ENCODE measurements at regions not wholly inside any gene's neighbourhood (a gene's known extent, or its start where the extent isn't known, plus 50 kb on each side); places are given as distances from the start of the nearest gene placed in this dataset.

DNA sequence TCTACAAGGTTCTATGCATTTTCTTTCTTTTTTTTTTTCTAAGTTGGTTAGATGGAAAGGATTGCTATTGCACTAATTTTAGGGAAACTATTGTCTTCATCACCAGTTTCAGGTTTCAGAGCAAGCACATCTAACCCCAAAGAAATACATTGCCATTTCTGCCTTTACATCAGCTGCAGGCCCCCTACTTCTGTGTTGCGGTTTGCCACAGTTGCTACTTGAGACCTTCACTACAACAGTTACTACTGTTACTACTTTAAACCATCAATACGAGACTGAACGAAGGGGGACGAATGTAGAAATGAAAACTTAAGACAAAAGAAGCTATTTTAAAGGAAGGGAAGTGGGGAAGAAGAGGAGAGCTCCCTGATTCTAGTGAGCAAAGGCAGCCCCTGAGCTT, 256.7 kb upstream of the LCORL start:
- no peak for DNase-seq

DNA sequence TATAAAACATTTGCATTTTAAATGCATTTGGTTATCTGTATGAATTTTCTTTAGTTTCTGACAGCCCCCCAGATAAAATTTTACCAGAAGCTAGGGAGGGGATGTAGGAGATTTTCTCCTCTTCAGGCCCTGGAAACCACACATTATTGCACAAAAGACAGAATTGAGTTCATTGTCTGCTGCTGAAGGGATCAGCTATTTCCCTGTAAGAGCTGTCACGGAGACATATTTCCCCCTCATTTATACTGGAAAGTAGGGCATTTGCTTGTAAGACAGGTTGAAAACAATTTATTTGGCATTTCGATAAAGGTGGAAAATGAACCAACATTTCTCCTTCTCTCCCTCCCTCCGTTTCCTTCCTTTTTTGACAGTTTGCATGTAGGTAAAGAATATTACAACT, 241.3 kb upstream of the LCORL start:
- DNase-seq: no peak

DNA sequence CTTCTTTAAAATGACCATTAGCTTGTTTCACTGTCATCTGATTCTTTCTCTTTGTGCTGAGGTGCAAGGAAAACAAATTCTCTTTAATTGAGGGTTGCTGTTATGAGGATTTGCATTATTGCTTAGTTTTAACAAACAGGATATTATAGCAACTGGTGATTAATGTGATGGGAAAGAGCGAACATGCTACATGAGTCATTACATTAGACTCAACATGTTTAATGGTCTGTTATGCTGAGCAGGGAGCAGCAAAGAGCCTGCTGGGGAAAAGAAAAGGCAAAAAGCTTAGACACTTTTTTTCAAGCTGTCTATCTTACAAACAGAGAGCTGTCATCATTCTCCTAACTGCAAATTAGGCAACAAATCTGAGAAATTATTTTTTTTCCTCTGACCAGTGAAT, 230.5 kb upstream of the LCORL start:
- no peak for DNase-seq

DNA sequence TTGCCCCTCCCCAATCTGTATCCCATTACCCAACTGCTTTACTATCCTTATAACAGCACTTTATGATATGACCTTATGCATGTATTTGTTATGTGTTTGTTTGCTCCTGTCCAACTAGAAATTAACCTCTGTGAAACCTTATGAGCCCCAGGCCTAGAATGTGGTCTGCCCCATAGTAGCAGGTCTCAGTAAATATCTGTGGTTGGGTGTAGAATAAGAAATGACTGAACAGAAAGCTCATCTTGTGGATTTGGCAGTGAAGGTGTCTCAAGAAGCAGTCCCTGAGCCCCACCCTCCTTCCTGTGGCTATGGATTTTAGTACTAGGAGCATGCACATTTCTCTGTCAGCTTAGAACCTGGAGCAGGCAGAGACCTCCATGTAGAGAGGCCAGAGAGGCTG, 229.0 kb upstream of the LCORL start:
- DNase-seq: no peak

DNA sequence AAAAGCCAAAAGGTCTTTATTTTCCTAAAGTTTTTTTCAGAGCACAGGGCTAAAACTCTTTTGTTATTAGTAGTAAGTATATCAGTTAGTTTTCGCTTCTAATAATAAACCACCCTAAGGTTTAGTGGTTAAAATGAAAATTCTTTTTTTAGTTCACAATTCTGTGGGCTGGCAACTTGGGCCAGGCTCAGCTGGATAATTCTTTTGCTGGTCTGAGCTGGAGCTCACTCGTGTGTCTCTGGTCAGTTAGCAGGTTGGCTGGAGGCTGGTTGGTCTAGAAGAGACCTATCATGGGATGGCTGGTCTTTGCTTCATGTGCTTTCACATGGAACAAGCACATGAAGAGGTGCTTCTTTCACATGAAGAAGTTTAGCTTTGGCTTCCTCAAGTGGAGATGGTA, 227.1 kb upstream of the LCORL start:
- no peak for DNase-seq

DNA sequence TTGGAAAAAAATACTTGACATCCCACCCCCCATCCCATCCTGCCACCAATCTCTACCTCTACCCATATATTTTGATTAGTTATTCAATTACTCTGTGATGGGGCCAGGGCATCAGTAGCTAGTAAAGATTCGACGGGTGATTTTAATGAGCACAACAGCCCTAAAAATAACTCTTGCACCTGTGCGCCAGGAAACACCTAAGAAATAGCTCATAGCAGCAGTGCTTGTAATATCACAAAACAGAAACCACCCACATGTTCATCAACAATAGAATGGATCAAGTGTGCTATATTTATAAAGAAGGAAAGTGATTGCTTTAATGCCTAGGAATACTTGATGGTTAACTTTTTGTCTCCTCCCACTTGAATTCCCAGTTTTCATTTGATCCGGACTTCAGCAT, 225.6 kb upstream of the LCORL start:
- no peak for DNase-seq

DNA sequence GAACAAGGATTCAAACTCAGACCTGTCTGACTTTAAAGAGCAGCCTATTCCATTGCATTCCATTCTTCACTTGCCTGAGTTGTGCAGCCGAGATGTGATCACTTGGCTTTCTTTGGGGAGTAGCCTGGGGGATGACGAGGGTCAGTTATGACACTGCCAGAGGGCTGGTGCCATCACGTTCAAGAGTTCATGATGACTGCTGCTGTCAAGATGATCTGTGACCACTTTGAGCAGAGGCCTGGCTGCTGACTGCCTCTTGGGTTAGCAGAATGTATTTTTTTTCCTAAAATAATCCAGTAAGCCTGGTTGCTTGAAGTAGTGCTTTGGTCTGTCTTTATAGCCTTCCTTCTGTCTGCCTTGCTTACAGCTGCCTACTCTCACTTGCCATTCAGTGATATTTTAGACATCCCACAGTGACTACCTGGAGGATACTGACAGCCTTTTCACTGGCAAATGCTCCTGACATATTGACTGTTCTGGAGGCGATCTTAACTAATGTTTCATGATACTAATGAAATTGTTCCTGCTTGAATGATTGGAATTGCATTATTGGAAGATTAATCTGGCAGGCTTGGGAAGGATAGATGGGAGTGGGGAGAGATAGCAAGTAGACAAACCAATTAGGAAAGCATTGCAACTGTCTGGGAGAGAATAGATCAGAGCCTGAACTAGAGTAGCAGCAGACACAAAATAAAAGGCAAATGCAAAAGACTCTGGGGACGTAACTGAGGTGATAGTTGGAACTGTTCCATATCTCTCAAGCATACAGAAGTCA, 221.6 kb upstream of the LCORL start:
- DNase-seq: no peak

DNA sequence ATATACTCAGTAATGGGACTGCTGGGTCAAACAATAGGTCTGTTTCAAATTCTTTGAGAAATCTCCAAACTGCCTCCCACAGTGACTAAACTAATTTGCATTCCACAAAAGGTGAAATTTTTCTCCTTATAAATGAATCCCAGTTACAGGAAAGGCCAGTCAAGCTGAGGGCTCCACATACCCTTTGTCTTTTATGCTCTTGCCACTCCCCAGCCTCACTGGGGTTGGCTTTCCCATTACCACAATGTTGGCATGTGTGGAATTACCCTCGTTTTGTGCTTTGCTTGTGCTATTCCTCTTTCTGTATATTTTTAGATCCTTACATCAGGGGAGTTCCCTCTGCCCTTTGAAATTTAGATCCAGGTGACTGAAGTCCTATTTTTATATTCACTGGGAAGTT, 220.2 kb upstream of the LCORL start:
- no peak for DNase-seq

DNA sequence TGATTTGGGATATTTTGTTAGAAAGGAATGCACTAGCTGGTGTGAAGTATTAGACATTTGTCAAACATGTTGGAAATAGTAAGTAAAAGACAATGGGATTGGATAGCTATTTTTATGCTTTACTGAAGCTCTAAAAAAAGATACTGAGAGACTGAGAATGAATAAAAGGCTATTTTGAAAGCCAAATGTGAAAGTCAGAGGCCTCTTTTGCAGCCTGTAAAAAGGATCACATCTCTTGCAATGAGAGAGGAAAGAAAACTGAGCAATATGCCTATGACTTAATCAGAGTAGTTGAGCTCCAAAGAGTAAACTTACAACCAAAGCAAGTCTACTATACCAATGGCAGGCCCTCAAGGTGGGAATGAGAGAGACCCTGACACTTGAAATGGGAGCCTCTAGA, 212.6 kb upstream of the LCORL start:
- no peak for DNase-seq

DNA sequence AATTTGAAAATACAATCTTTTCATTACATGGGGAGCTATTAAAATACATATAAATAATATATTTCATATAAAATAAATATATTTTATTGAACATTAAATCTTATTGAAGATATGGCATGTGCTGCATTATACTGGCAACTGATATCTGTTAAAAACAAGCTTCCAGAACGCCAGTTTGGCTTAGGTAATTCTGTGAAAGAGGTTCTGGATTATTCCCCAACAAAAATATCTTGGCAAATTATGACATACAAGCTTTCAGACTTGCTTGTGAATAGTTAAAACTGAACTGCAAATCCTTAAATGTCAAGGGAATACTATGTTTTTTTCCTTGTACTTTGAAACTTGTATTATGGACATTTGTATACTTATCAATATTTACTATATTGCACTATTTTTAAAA, 210.2 kb upstream of the LCORL start:
- no peak for DNase-seq

DNA sequence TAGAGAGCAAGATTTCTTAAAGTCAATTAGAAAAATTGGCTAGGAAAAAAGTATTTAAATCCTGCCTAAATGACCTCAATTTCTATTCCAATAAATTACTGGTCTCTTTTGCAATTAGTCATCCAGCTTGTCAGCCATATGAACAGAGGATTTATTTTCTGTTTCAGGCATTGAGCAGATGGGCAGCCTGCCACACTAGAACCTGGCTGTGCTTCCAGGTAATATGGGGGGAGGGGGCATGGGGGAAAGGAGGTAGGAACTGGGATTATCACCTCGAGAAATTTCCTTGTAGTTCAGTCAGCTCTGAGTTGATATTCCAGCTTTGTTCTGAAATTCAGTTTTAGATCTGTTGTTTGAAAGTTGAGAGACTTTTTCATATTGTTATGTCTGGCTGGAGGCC, 206.3 kb upstream of the LCORL start:
- no peak for DNase-seq

DNA sequence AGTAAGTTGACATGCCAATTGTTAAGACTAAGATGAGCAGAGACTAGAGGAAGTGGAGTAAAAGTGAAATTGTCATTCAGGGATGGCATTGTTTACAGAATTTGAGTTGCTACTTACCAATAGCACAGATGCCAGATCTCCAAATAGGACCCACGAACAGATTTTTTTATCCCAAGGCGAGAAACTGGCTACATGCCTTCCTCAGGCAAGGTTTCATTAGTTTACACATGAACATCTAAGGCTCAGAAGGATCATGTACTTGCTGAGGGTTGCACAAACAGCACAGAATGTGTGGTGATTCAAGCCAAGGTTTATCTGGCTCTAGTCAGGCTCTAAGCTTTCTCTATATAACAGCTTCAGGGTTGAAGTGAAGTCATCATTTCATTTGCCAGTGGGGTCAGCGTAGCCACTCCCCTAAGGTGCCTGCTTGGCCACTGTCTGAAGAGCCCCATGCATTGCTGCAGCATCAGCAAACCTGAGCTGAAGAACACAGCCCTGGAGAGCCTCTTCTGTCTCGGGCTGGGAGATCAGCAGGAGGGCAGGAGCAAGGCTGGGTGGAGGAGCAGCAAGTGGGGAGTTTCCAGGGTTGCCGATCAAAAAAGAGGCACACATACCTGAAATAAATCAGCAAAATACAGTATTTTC, 193.0 kb upstream of the LCORL start:
- DNase-seq: no peak

DNA sequence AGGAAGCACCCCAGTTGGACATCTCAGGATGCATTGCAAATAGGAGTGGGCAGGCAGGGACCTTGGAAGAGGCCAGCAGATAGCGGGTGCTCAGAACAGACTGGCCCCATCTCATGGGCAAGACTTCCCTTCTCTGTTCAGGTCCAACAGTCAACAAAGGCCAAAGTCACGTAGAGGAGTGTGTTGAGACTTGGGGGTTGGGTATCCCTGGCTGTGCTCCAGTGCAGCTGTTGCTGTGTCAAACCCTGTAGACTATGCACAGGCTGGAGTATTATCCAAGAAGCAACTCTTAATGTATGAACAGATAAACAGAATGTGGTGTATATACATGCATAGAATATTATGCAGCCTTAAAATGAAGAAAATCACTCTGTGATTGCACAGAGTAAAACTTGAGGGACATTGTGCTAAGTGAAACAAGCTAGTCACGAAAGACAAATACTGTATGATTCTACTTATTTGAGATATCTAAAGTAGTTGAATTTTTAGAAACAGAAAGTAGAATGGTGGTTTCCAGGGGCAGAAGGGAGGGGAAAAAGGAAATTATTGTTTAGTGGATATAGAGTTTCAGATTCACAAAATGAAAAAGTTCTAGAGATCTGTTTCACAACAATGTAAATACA, 192.1 kb upstream of the LCORL start:
- DNase-seq: no peak

DNA sequence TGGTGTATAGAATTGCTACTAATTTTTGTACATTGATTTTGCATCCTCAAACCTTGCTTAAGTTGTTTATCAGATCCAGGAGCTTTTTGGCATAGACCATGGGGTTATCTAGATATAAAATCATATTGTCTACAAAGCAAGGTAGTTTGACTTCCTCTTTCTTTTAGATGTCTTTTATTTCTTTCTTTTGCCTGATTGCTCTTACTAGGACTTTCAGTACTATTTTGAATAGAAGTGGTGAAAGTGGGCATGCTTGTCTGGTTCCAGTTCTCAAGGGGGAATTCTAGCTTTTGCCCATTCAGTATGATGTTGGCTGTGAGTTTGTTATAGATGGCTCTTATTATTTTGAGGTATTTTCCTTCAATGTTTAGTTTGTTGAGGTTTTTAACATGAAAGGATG, 187.9 kb upstream of the LCORL start:
- DNase-seq: no peak

DNA sequence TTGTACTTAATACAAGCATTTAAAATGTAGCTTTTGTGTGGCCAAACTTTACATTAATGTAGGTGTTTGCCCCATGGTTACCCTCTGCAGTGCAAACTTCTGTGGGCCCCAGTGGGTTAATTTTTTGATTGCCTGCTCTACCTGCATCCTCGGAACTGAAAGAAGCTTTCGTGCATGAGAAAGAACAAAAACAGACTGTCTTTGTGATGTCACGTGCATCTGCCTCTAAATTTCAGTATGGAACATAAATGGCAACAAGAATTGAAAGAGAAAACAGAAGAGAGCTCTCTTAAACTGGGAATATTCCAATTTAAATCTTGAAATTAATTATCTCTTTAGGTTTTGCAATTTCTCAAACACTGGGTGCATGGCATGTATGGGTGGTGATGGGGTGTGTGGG, 182.4 kb upstream of the LCORL start:
- no peak for DNase-seq

DNA sequence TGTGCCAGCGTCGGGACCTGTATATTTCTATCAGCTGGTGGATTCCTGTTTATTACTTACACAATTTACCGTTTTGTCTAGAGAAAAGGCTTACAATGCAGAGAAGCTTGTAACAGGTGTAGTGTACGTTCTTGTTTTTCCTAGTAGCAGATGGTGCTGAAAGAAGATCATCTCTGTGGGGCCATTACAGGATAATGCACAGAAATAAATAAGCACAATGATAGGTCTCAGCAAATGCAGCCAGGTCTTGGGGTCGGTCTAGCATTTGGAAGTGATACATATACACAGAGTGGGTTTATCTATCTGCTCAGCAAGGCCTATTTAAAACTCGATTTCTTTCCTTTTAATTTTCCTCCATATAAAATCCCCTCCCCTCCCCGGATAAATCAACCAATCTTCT, 180.9 kb upstream of the LCORL start:
- DNase-seq: no peak

DNA sequence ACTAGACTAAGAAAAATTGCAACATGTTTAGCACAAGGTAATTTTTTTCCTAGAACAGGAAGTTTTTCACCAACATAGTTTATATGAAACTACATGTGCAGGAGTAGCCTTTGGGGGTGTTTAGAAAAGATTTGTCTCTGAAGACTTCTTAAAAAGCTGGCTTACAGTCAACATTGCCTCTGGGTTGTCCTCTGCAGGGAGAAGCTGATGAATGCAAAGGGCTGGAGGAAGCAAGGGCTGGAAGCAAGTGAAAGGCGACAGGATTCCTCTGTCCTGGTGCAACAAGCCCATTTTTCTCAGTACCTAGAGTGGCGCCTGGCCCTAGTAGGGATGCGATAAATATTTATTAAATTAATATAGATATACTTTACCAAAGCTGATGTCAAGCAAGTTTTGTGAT, 180.3 kb upstream of the LCORL start:
- DNase-seq: no peak

DNA sequence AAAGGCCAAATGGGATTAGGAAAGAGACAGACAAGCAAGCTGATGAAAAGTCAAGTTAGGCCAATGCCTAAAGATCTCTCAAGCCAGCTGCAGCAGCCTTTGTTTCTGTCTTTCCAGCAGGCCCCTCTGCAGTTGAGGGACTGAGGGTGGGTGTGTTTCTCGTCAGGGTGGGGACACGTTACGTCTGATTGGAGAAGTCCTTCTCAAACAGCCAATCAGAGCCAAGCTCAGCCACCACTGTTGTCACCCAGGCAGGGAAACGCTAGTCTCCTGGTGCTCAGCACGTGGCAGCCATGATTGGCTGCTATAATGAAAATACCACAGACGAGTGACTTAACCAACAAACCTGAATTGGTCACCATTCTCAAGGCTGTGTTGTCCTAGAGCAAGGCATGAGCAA, 177.1 kb upstream of the LCORL start:
- no peak for DNase-seq

DNA sequence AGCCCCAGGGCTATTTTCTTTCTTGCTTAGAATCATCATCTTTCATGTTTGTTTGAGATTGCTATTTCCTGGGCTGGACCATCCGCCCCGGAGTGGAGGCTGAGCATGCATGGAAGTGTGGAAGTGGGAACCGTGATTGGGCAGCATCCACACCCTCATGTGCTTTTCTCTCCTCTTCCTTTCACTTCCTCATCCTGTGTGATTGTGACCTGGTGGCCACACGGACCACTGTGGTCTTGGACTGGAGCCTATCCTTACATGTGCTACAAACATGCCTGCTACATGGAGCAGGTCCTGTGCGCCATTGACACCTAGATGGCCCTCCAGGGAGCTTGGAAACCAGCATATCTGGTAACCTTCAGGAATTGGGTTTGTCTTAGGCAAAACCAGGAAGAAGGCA, 175.9 kb upstream of the LCORL start:
- no peak for DNase-seq

DNA sequence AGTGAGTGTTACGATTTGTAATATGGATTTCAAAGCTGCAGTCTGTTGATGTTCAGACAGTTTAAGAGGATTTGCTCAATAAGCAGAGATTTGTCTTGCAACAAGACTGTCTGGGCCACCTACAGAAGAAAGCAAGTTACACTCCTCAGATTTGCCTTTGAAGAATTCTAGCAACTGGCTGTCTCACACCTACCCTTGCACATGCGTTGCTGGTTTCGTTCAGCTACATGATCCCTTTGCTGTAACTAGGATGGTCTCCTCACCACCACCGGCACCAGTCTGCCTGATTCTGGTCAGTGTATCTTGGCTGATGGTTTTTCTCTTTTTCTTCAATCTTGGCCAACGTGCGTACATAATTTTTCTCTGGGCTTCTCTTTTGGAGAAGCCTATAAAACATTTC, 172.7 kb upstream of the LCORL start:
- DNase-seq: no peak

DNA sequence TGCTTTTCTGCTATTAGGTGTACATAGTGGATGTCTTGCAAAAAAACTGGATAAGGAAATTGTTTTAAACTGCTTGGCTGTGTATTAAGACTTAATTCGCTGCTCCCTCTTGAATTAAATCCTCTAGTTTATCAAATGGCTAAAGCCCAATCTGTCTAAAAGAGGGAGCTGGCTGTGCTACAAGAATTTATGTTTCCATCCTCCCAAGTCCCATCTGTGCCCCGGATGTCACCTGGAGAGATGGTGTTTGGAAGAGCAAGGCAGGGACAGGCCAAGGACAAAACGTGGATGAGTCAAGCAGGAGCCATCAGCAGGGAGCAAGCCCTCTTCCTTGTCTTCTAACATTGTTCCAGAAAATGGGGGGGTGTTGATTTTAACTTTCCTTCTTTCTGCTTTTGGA, 171.3 kb upstream of the LCORL start:
- DNase-seq: no peak

DNA sequence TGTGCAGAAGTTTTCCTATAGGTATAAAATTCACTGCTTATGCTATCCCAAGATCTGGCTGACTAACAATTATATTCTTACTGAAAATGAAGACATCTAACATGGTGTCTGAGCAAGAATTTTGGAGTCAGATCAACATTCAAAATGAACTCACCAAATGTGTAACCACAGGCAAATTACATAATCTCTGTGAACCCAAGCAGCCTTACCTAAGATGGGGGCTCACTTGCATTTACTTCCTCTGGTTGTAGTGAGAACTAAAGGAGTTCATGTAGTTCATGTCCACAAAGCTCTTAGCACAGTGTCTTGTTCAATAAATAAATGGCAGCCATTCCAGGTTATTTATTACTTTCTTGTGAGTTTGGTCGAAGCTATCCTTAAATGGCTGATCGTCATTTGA, 163.9 kb upstream of the LCORL start:
- no peak for DNase-seq

DNA sequence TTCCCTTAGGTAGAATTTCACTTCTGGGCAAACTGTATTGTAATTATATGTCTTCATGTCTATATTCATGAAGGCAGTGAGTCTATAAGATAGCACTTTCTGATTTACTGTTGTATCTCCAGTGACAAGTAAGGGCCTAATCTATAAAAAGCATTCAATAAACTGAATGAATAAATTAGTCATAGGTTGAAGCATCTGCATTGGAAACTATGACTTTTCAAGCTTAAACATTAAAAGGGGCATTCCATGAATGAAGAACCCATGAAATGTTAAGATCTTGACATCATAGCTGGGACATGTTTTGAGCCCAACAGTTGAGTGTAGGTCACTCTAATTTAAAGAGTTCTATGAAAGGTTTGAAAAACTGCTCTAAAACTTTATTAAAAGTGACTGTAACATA, 159.3 kb upstream of the LCORL start:
- DNase-seq: no peak

DNA sequence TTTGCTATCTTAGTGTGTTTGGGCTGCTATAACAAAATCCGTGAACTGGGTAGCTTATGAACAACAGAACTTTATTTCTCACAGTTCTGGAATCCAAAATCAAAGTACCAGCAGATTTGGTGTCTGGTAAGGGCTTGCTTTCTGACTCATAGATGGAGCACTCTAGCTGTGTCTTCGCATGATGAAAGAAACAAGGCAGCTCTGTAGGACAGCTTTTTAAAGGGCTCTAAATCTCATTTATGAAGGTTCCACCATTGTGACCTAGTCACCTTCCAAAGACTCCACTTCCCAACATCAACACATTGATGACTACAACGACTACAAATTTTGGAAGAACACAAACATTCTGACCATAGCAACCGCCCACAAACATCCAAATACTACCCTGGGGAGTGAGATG, 158.6 kb upstream of the LCORL start:
- DNase-seq: no peak

DNA sequence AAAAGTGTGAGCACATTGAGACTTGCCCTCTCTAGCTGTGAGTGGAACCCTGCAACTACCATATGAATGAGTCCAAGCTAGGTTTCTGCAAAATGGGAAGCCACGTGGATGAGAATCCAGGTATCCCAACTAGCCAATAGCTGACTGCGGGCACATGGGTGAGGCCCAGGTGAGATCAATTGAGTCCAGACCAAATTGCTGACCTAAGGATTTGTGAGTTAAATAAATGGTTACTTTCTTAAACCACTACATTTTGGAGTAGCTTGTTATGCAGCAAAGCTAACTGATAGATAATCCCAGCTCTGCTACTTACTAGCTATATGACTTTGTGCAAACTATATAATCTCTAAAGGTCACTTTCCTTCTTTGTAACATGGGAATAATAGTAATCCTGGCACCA, 150.3 kb upstream of the LCORL start:
- no peak for DNase-seq
